Omental fat pad (tissue), 3 donors: ENCODE measurements at regions not wholly inside any gene's neighbourhood (a gene's known extent, or its start where the extent isn't known, plus 50 kb on each side); places are given as distances from the start of the nearest gene placed in this dataset.

Experiments used
- ATAC-seq: fragments of 150-250 bp; one replicate; pipeline ENCODE4 v1.9.1; 2016; ENCODE audit warnings: mild to moderate bottlenecking, moderate library complexity; ENCODE audit not compliant: low FRiP score
- DNase-seq: peaks from one replicate; pipeline ENCODE4 v3.0.0-alpha.2; 2019; ENCODE audit warnings: low spot score
- CTCF ChIP-seq, 3 donors: fragments of 450-650 bp; IDR thresholded peaks; one replicate each; pipeline ENCODE4 v1.5.1; 2016 to 2017; ENCODE audit warnings: antibody characterized with exemption in 3 of 3, mild to moderate bottlenecking in 3 of 3, moderate library complexity in 2 of 3

GRCh38 chr6:108734271-108734922 lies 113.8 kb upstream of the ARMC2 start:
- DNase-seq (no peak), ATAC-seq (no peak)
- TF ChIP-seq CTCF (IDR thresholded peaks at IDR 0.05), result no peak

GRCh38 chr6:108735310-108736001 lies 112.8 kb upstream of the ARMC2 start:
- DNase-seq, result no peak
- TF ChIP-seq CTCF (IDR thresholded peaks at IDR 0.05), result no peak

GRCh38 chr6:108736002-108736361 lies 112.2 kb upstream of the ARMC2 start:
- TF ChIP-seq CTCF (IDR thresholded peaks at IDR 0.05), result no peak
- DNase-seq (no peak), ATAC-seq (no peak)

More at GRCh38 chr6:108735310-108736001, 112.8 kb upstream of the ARMC2 start:
- no peak for ATAC-seq

GRCh38 chr6:108736832-108737231 lies 111.4 kb upstream of the ARMC2 start:
- no peak for DNase-seq
- no peak for TF ChIP-seq CTCF (IDR thresholded peaks at IDR 0.05)
- peak; percentile 88 for ATAC-seq

- ATAC-seq (peak; percentile 65), DNase-seq (peak; percentile 38)
- TF ChIP-seq CTCF (IDR thresholded peaks at IDR 0.05), result no peak
Observed at GRCh38 chr6:108737594-108738546, 110.4 kb upstream of the ARMC2 start.

- no peak for ATAC-seq
- no peak for DNase-seq
- no peak for TF ChIP-seq CTCF (IDR thresholded peaks at IDR 0.05)
Observed at GRCh38 chr6:108738684-108739416, 109.4 kb upstream of the ARMC2 start.
